Omental fat pad (tissue), 3 donors: ENCODE measurements at regions not wholly inside any gene's neighbourhood (a gene's known extent, or its start where the extent isn't known, plus 50 kb on each side); places are given as distances from the start of the nearest gene placed in this dataset.

ENCODE experiments used
- ATAC-seq: fragments of 150-250 bp; one replicate; pipeline ENCODE4 v1.9.1; 2016; ENCODE audit warnings: mild to moderate bottlenecking, moderate library complexity; ENCODE audit not compliant: low FRiP score
- DNase-seq: peaks from one replicate; pipeline ENCODE4 v3.0.0-alpha.2; 2019; ENCODE audit warnings: low spot score
- TF ChIP-seq, protein P1 (sequence below), 3 donors: fragments of 450-650 bp; IDR thresholded peaks; one replicate each; pipeline ENCODE4 v1.5.1; 2016 to 2017; ENCODE audit warnings: antibody characterized with exemption in 3 of 3, mild to moderate bottlenecking in 3 of 3, moderate library complexity in 2 of 3

DNA sequence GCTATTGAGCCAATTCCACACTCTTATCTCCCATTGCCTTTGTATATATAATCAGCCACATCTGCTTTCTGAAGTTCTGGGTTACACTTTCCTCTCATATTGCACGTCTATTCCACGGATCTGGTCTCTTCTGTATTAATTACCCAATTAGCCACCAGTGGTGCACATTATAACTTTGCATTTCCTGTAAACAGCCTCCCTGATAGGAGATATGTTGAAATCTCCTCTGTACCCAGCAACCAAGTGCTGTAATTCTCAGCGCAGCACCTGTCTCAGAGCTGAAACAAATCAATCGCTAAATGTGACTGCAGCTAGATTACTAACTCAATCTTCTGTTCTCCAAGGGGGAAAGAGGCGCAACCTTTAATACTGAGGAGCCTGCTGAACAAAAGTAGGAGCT, 326.4 kb downstream of the SLITRK2 start:
- no peak for ATAC-seq
- no peak for DNase-seq
- TF ChIP-seq, protein P1, sequence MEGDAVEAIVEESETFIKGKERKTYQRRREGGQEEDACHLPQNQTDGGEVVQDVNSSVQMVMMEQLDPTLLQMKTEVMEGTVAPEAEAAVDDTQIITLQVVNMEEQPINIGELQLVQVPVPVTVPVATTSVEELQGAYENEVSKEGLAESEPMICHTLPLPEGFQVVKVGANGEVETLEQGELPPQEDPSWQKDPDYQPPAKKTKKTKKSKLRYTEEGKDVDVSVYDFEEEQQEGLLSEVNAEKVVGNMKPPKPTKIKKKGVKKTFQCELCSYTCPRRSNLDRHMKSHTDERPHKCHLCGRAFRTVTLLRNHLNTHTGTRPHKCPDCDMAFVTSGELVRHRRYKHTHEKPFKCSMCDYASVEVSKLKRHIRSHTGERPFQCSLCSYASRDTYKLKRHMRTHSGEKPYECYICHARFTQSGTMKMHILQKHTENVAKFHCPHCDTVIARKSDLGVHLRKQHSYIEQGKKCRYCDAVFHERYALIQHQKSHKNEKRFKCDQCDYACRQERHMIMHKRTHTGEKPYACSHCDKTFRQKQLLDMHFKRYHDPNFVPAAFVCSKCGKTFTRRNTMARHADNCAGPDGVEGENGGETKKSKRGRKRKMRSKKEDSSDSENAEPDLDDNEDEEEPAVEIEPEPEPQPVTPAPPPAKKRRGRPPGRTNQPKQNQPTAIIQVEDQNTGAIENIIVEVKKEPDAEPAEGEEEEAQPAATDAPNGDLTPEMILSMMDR (IDR thresholded peaks at IDR 0.05) = no peak

GRCh38 chrX:146154191-146154590, 336.6 kb downstream of the SLITRK2 start:
- TF ChIP-seq, protein P1 (IDR thresholded peaks at IDR 0.05) = no peak
- DNase-seq = no peak
- ATAC-seq = no peak

DNA sequence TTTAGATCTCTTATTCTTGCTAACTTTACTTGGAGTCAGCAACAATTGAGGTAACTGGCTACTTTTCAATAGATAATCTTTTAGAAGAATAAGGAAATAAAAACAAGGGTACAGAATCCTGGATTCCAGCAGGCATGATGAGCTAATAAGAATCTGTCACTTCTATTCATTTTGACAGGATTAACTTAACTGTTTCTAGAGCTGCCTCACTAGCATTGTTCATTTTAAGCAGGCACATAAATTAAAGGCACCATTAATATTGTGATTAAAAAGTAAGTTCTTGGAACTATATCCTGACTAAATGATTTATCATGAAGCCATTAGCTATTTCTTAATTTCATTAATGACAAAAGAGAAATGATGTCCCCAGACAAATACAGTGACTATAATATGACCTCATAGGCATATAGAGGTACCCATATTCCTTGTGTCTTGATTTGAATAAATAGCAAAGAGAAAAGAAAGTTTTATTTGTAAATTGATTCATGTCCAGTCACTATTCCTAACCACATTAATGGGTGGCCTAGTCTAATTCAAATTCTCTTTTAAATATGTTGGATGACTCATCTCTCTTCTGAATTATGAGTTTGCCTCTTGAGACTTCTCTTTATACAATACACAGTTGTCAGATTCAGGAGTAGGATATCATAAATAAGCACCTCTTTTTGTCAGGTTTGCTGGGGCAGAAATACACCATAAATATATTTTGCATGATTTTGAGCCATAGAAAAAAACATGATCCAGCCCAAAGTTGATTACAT, 343.0 kb downstream of the SLITRK2 start:
- DNase-seq = no peak
- no peak for ATAC-seq
- TF ChIP-seq, protein P1 (IDR thresholded peaks at IDR 0.05) = no peak

DNA sequence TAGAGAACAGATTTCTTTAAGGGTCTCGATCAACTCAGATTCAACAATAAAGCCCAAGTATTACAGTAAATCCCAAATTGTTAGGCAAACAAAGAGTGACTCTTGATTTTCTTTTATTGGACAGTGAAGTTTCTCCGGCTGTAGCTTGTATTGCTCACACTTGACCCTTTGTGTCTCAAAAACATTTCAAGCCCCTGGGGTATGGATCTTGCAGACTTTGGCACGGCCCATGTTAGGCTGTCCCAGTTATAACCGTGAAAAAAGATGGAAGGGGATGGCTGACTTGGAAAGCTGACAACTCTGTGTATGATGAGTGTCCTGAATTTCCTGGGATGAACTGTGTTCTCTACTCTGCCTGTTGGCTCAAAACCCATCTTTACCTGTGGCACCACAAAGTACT, 356.1 kb downstream of the SLITRK2 start:
- TF ChIP-seq, protein P1 (IDR thresholded peaks at IDR 0.05) = no peak
- no peak for DNase-seq
- ATAC-seq = no peak

DNA sequence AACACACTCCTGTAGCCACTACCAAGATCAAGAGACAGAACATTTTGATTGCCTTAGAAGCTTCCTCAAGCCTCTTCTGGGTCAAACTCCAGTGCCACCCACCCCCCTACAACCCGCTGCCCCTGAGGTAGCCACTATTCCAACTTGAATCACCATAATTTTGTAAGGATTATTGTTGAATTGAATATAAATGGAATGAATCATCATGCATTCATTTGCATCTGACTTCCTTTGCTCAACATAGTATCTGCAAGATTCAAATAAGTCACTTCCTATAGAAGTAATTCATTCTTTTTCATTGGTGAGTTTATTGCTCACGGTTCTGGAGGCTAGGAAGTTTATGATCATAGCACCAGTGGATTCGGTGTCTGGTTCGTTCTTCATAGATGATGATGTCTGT, 364.2 kb downstream of the SLITRK2 start:
- ATAC-seq (no peak), DNase-seq (no peak)
- TF ChIP-seq, protein P1 (IDR thresholded peaks at IDR 0.05) = no peak

GRCh38 chrX:146186540-146186939, 368.9 kb downstream of the SLITRK2 start:
- no peak for DNase-seq
- TF ChIP-seq, protein P1 (IDR thresholded peaks at IDR 0.05) = no peak
- no peak for ATAC-seq

DNA sequence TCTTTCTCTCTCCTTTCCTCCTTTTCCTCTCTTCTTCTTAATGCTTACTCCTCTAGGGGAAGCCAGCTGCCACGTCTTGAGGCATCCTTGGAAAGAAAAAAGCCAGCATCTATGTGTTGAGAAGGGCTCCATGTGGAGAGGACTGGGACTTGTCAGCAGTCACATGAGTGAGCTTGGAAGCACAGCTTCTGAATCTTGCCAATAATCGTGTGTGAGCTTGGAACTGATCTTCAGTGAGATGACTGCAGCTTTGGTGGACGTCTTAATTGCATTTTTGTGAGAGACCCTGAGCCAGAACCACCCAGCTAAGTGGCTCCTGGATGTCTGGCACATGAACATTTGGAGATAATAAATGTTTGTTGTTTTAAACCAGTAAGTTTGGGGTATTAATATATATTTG, 371.7 kb downstream of the SLITRK2 start:
- TF ChIP-seq, protein P1 (IDR thresholded peaks at IDR 0.05) = no peak
- ATAC-seq = no peak
- DNase-seq = no peak
